Vagina (tissue), 2 donors: ENCODE measurements at regions not wholly inside any gene's neighbourhood (a gene's known extent, or its start where the extent isn't known, plus 50 kb on each side); places are given as distances from the start of the nearest gene placed in this dataset.

Source experiments
- DNase-seq, 2 donors: peaks; one replicate each; pipeline ENCODE4 v3.0.0-alpha.2; 2017; ENCODE audit errors: extremely low spot score in 2 of 2
- H3K27ac ChIP-seq: fragments of 200-600 bp; sonication (generic); one replicate; pipeline ENCODE4 v1.5.1; 2019
- H3K27me3 ChIP-seq: fragments of 200-600 bp; sonication (generic); one replicate; pipeline ENCODE4 v1.5.1; 2019
- H3K36me3 ChIP-seq, 2 donors: fragments of 200-600 bp; sonication (generic); one replicate each; pipeline ENCODE4 v1.5.1; 2017 to 2019
- H3K4me1 ChIP-seq: fragments of 200-600 bp; sonication (generic); one replicate; pipeline ENCODE4 v1.5.1; 2019
- H3K4me3 ChIP-seq, 2 donors: fragments of 200-600 bp; sonication (generic); 1 replicate in 1 of 2; 2 replicates in 1 of 2; pipeline ENCODE4 v1.5.1; 2016 to 2019
- H3K9me3 ChIP-seq: fragments of 200-600 bp; sonication (generic); one replicate; pipeline ENCODE4 v1.5.1; 2019
- POLR2A ChIP-seq, 2 donors: fragments of 450-650 bp; IDR thresholded peaks; one replicate each; pipeline ENCODE4 v1.6.1; 2017; ENCODE audit warnings: antibody characterized with exemption in 2 of 2, mild to moderate bottlenecking in 2 of 2, moderate library complexity in 2 of 2
- POLR2AphosphoS5 ChIP-seq, 2 donors: sonication (generic); formaldehyde crosslinking; IDR thresholded peaks; one replicate each; pipeline ENCODE4 v1.9.0; 2017; ENCODE audit warnings: antibody characterized with exemption in 2 of 2, mild to moderate bottlenecking in 2 of 2, low read depth in 1 of 2; ENCODE audit not compliant: insufficient read depth in 1 of 2
- intact Hi-C: fragments of 100-400 bp; cut with DNase I; formaldehyde crosslinking; loops from one replicate; pipeline ENCODE4 v1.15.1; 2023
- TF ChIP-seq, protein P1 (sequence below), 3 experiments: fragments of 450-650 bp in 2 of 3; fragments of 200-600 bp in 1 of 3; sonication (generic) in 1 of 3; IDR thresholded peaks; one replicate each; pipeline ENCODE4 v1.5.1; 2017 to 2019; ENCODE audit warnings: antibody characterized with exemption in 3 of 3, mild to moderate bottlenecking in 2 of 3, moderate library complexity in 2 of 3

DNA sequence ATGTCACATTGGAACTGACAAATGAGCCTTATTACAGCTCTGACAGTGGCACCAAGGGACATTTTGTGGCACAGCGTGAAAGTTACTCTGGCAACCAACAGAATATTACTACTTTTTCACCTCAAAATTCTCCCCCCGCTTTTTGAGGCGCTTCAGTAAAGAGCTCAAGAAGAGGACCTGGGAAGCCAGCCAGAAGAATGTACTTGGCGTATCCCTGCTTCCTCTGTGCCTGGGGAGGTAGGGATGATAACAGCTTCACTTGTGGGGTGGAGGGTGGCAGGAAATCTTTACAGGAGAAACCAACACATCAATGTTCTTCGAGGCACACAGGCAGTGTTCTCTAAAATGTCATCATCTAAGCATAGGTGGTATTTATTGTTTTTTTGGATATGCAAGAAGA lies 624.1 kb downstream of the NR2F1-AS1 start:
- no peak overlapping the region for H3K27ac ChIP-seq
- no peaks in the 10 kb centered on the region for H3K4me1 ChIP-seq
- H3K36me3 ChIP-seq, result no peaks in the 10 kb centered on the region
- no peak overlapping the region for H3K4me3 ChIP-seq
- no peak for DNase-seq
- no peaks in the 10 kb centered on the region for H3K27me3 ChIP-seq
- H3K9me3 ChIP-seq, result no peaks in the 10 kb centered on the region
- intact Hi-C loops, result no loop called here
- TF ChIP-seq, protein P1, sequence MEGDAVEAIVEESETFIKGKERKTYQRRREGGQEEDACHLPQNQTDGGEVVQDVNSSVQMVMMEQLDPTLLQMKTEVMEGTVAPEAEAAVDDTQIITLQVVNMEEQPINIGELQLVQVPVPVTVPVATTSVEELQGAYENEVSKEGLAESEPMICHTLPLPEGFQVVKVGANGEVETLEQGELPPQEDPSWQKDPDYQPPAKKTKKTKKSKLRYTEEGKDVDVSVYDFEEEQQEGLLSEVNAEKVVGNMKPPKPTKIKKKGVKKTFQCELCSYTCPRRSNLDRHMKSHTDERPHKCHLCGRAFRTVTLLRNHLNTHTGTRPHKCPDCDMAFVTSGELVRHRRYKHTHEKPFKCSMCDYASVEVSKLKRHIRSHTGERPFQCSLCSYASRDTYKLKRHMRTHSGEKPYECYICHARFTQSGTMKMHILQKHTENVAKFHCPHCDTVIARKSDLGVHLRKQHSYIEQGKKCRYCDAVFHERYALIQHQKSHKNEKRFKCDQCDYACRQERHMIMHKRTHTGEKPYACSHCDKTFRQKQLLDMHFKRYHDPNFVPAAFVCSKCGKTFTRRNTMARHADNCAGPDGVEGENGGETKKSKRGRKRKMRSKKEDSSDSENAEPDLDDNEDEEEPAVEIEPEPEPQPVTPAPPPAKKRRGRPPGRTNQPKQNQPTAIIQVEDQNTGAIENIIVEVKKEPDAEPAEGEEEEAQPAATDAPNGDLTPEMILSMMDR (IDR thresholded peaks at IDR 0.05), result no peak
- TF ChIP-seq POLR2A (IDR thresholded peaks at IDR 0.05), result no peak
- no peak for TF ChIP-seq POLR2AphosphoS5 (IDR thresholded peaks at IDR 0.05; ENCODE audit: insufficient read depth in 1 of 2, low read depth in 1 of 2)

- Histone ChIP-seq H3K9me3 (no peaks in the 10 kb centered on the region), H3K27me3 (no peaks in the 10 kb centered on the region), H3K36me3 (no peaks in the 10 kb centered on the region), H3K4me3 (no peak overlapping the region), H3K27ac (no peak overlapping the region), H3K4me1 (no peaks in the 10 kb centered on the region)
- intact Hi-C loops, result no loop called here
- no peak for TF ChIP-seq POLR2A (IDR thresholded peaks at IDR 0.05)
- no peak for TF ChIP-seq POLR2AphosphoS5 (IDR thresholded peaks at IDR 0.05; ENCODE audit: insufficient read depth in 1 of 2, low read depth in 1 of 2)
- TF ChIP-seq, protein P1 (IDR thresholded peaks at IDR 0.05), result no peak
- DNase-seq, result no peak
Measured at GRCh38 chr5:92952243-92952642, 628.8 kb downstream of the NR2F1-AS1 start.

DNA sequence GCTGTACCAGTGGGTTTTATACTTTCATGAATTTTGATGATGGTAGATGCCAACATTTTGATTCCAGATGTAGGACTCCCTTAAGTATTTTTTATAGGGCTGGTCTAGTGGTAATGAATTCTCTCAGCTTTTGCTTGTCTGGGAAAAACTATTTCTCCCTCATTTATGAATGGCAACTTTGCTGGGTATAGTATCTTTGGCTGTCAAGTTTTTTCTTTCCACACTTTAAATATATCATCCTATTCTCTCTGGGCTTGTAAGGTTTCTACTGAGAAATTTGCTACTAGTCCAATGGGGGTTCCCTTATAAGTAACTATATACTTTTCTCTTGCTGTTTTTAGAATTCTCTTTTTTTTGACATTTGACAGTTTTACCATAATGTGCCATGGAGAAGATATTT lies 629.3 kb downstream of the NR2F1-AS1 start:
- Histone ChIP-seq H3K4me3 (no peak overlapping the region), H3K27me3 (no peaks in the 10 kb centered on the region), H3K36me3 (no peaks in the 10 kb centered on the region), H3K27ac (no peak overlapping the region), H3K9me3 (no peaks in the 10 kb centered on the region), H3K4me1 (no peaks in the 10 kb centered on the region)
- DNase-seq, result no peak
- no peak for TF ChIP-seq POLR2AphosphoS5 (IDR thresholded peaks at IDR 0.05; ENCODE audit: insufficient read depth in 1 of 2, low read depth in 1 of 2)
- TF ChIP-seq, protein P1 (IDR thresholded peaks at IDR 0.05), result no peak
- no peak for TF ChIP-seq POLR2A (IDR thresholded peaks at IDR 0.05)
- intact Hi-C loops, result no loop called here

DNA sequence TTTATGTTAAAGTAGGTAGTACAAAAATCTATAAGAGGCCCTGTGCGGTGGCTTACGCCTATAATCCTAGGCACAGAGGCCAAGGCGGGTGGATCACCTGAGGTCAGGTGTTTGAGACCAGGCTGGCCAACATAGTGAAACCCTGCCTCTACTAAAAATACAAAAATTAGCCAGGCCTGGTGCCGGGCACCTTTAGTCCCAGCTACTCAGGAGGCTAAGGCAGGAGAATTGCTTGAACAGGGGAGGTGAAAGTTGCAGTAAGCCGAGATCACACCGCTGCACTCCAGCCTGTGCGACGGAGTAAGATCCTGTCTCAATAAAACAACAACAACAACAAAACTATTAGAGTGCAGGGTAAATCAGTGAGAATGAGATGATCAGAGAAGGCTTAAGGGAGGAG lies 634.5 kb downstream of the NR2F1-AS1 start:
- Histone ChIP-seq H3K36me3 (no peaks in the 10 kb centered on the region), H3K27ac (no peak overlapping the region), H3K4me3 (no peak overlapping the region), H3K4me1 (no peaks in the 10 kb centered on the region), H3K27me3 (no peaks in the 10 kb centered on the region), H3K9me3 (no peaks in the 10 kb centered on the region)
- DNase-seq, result no peak
- intact Hi-C loops, result no loop called here
- TF ChIP-seq POLR2A (IDR thresholded peaks at IDR 0.05) (no peak), POLR2AphosphoS5 (IDR thresholded peaks at IDR 0.05; ENCODE audit: insufficient read depth in 1 of 2, low read depth in 1 of 2) (no peak)
- TF ChIP-seq, protein P1 (IDR thresholded peaks at IDR 0.05), result no peak

GRCh38 chr5:92945605-92946097 lies 635.4 kb downstream of the NR2F1-AS1 start:
- Histone ChIP-seq H3K27me3 (no peaks in the 10 kb centered on the region), H3K9me3 (no peaks in the 10 kb centered on the region), H3K36me3 (no peaks in the 10 kb centered on the region), H3K27ac (no peak overlapping the region), H3K4me1 (no peaks in the 10 kb centered on the region), H3K4me3 (no peak overlapping the region)
- no peak for DNase-seq
- intact Hi-C loops, result no loop called here
- TF ChIP-seq, protein P1 (IDR thresholded peaks at IDR 0.05), result no peak
- TF ChIP-seq POLR2A (IDR thresholded peaks at IDR 0.05), result no peak
- TF ChIP-seq POLR2AphosphoS5 (IDR thresholded peaks at IDR 0.05; ENCODE audit: insufficient read depth in 1 of 2, low read depth in 1 of 2), result no peak
